ENCODE measurements at regions not wholly inside any gene's neighbourhood (a gene's known extent, or its start where the extent isn't known, plus 50 kb on each side); places are given as distances from the start of the nearest gene placed in this dataset.

DNA sequence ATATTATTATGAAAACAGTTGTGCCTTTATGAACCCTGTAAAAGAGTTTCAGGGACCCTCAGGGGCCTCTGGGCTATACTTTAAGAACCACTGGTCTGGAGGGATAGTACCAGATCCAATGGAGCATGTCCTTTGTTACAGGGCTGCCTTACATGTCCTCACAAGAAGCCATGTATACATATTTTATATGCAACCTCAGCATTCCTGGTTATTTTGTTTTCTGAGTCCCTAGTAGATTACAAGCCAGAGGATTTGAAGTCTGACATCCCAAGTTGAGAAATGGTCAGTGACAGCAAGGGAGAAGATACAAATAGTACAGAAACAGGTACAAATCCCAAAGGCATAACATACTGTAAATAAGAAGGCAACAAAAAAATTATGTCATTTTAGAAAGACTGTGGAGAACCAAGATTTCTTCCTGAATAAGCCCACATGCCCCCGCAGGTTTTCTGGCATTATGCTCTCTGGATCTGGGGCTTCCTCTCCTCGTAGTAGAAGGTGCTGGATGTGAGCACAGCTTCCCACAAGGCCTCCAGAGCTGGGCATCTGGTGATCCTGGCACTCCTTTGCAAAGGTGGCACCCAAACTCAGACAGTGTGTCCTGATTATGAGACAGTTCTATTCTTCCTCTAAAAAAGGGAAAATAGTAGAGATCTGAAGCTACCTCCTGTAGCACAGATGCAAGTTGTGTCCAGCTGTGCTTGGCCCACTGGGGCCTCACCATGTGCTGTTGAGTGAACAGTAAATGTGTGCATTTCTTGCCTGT lies 114.0 kb downstream of the NR1D2 start:
- TF ChIP-seq, protein P1, sequence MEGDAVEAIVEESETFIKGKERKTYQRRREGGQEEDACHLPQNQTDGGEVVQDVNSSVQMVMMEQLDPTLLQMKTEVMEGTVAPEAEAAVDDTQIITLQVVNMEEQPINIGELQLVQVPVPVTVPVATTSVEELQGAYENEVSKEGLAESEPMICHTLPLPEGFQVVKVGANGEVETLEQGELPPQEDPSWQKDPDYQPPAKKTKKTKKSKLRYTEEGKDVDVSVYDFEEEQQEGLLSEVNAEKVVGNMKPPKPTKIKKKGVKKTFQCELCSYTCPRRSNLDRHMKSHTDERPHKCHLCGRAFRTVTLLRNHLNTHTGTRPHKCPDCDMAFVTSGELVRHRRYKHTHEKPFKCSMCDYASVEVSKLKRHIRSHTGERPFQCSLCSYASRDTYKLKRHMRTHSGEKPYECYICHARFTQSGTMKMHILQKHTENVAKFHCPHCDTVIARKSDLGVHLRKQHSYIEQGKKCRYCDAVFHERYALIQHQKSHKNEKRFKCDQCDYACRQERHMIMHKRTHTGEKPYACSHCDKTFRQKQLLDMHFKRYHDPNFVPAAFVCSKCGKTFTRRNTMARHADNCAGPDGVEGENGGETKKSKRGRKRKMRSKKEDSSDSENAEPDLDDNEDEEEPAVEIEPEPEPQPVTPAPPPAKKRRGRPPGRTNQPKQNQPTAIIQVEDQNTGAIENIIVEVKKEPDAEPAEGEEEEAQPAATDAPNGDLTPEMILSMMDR (IDR thresholded peaks at IDR 0.05), result no peak
- TF ChIP-seq POLR2AphosphoS5 (IDR thresholded peaks at IDR 0.05), result no peak

All from stomach (tissue), 4 donors.